Activated CD8-positive, alpha-beta T cell treated with anti-CD3 and anti-CD28 coated beads, Interleukin-2, amount 10 ng/mL, durations not matched to agents 7 days and 5 days (primary cell): ENCODE measurements at regions not wholly inside any gene's neighbourhood (a gene's known extent, or its start where the extent isn't known, plus 50 kb on each side); places are given as distances from the start of the nearest gene placed in this dataset.

ENCODE experiments used
- ATAC-seq: fragments of 150-1000 bp; cut with Tn5 transposase; one replicate; pipeline ENCODE4 v1.10.0; 2021; ENCODE audit warnings: moderate library complexity
- CTCF ChIA-PET: fragments of 350-600 bp; sonication (Branson Sonifier 250); formaldehyde crosslinking; loops from one replicate; lab custom pipeline; 2021; ENCODE audit warnings: antibody characterized with exemption; lab: Charles Lee
- POLR2A ChIA-PET: fragments of 350-600 bp; sonication (Branson Sonifier 250); formaldehyde crosslinking; loops from one replicate; lab custom pipeline; 2021; ENCODE audit warnings: antibody characterized with exemption; lab: Charles Lee
- DNase-seq: peaks from one replicate; pipeline ENCODE4 v3.0.0-alpha.2; 2020
- H3K27ac Mint-ChIP-seq: one replicate; pipeline ENCODE4 v1.8.0; 2021; ENCODE audit warnings: mild to moderate bottlenecking, mixed read lengths
- H3K27me3 Mint-ChIP-seq: one replicate; pipeline ENCODE4 v1.8.0; 2021; ENCODE audit warnings: low read depth, mixed read lengths
- H3K36me3 Mint-ChIP-seq: one replicate; pipeline ENCODE4 v1.8.0; 2021; ENCODE audit warnings: low read depth, mixed read lengths
- H3K4me1 Mint-ChIP-seq: one replicate; pipeline ENCODE4 v1.8.0; 2021; ENCODE audit warnings: low read depth, mixed read lengths
- H3K4me3 Mint-ChIP-seq: one replicate; pipeline ENCODE4 v1.8.0; 2021; ENCODE audit warnings: mild to moderate bottlenecking, mixed read lengths
- H3K9me3 Mint-ChIP-seq: one replicate; pipeline ENCODE4 v1.8.0; 2022; ENCODE audit warnings: mixed read lengths; ENCODE audit not compliant: insufficient read depth

- Mint-ChIP-seq H3K9me3 (no peaks in the 10 kb centered on the region), H3K27ac (no peak overlapping the region), H3K4me3 (no peak overlapping the region), H3K36me3 (no peaks in the 10 kb centered on the region), H3K4me1 (no peaks in the 10 kb centered on the region), H3K27me3 (no peaks in the 10 kb centered on the region)
- CTCF ChIA-PET = no interaction called here
- POLR2A ChIA-PET = no interaction called here
- no peak for ATAC-seq
- no peak for DNase-seq
Observed at GRCh38 chr10:85145966-85146365, 817.6 kb downstream of the CCSER2 start.

GRCh38 chr10:85147346-85148250, 819.2 kb downstream of the CCSER2 start:
- no peaks in the 10 kb centered on the region for H3K36me3 Mint-ChIP-seq
- POLR2A ChIA-PET = no interaction called here
- CTCF ChIA-PET = no interaction called here
- H3K4me3 Mint-ChIP-seq = no peak overlapping the region
- no peaks in the 10 kb centered on the region for H3K4me1 Mint-ChIP-seq
- ATAC-seq = no peak
- H3K9me3 Mint-ChIP-seq = no peaks in the 10 kb centered on the region
- H3K27me3 Mint-ChIP-seq = no peaks in the 10 kb centered on the region
- no peak for DNase-seq
- H3K27ac Mint-ChIP-seq = no peak overlapping the region

GRCh38 chr10:85148693-85149640, 820.6 kb downstream of the CCSER2 start:
- H3K27ac Mint-ChIP-seq = no peak overlapping the region
- H3K9me3 Mint-ChIP-seq = no peaks in the 10 kb centered on the region
- DNase-seq = no peak
- ChIA-PET CTCF (no interaction called here), POLR2A (no interaction called here)
- no peaks in the 10 kb centered on the region for H3K4me1 Mint-ChIP-seq
- no peak for ATAC-seq
- H3K36me3 Mint-ChIP-seq = no peaks in the 10 kb centered on the region
- no peaks in the 10 kb centered on the region for H3K27me3 Mint-ChIP-seq
- no peak overlapping the region for H3K4me3 Mint-ChIP-seq

GRCh38 chr10:85149766-85150165, 821.4 kb downstream of the CCSER2 start:
- no peak for DNase-seq
- no peak for ATAC-seq
- POLR2A ChIA-PET = no interaction called here
- CTCF ChIA-PET = no interaction called here
- Mint-ChIP-seq H3K27me3 (no peaks in the 10 kb centered on the region), H3K9me3 (no peaks in the 10 kb centered on the region), H3K4me1 (no peaks in the 10 kb centered on the region), H3K36me3 (no peaks in the 10 kb centered on the region), H3K4me3 (no peak overlapping the region), H3K27ac (no peak overlapping the region)

- CTCF ChIA-PET = no interaction called here
- Mint-ChIP-seq H3K9me3 (no peaks in the 10 kb centered on the region), H3K27me3 (no peaks in the 10 kb centered on the region), H3K36me3 (no peaks in the 10 kb centered on the region), H3K4me1 (no peaks in the 10 kb centered on the region), H3K27ac (no peak overlapping the region), H3K4me3 (no peak overlapping the region)
- no peak for ATAC-seq
- no peak for DNase-seq
- POLR2A ChIA-PET = no interaction called here
Observed at GRCh38 chr10:85151506-85151905, 823.1 kb downstream of the CCSER2 start.

- H3K27ac Mint-ChIP-seq = no peak overlapping the region
- no peak overlapping the region for H3K4me3 Mint-ChIP-seq
- DNase-seq = no peak
- no peaks in the 10 kb centered on the region for H3K36me3 Mint-ChIP-seq
- ChIA-PET POLR2A (no interaction called here), CTCF (no interaction called here)
- no peaks in the 10 kb centered on the region for H3K9me3 Mint-ChIP-seq
- no peak for ATAC-seq
- no peaks in the 10 kb centered on the region for H3K4me1 Mint-ChIP-seq
- no peaks in the 10 kb centered on the region for H3K27me3 Mint-ChIP-seq
Observed at GRCh38 chr10:85152496-85152895, 824.1 kb downstream of the CCSER2 start.

- H3K4me1 Mint-ChIP-seq = no peaks in the 10 kb centered on the region
- no peak overlapping the region for H3K27ac Mint-ChIP-seq
- CTCF ChIA-PET = no interaction called here
- DNase-seq (no peak), ATAC-seq (no peak)
- H3K4me3 Mint-ChIP-seq = no peak overlapping the region
- POLR2A ChIA-PET = no interaction called here
- H3K9me3 Mint-ChIP-seq = no peaks in the 10 kb centered on the region
- H3K36me3 Mint-ChIP-seq = no peaks in the 10 kb centered on the region
- H3K27me3 Mint-ChIP-seq = no peaks in the 10 kb centered on the region
Observed at GRCh38 chr10:85152911-85153310, 824.5 kb downstream of the CCSER2 start.

- no peaks in the 10 kb centered on the region for H3K27me3 Mint-ChIP-seq
- ATAC-seq (no peak), DNase-seq (no peak)
- H3K4me1 Mint-ChIP-seq = no peaks in the 10 kb centered on the region
- no peak overlapping the region for H3K27ac Mint-ChIP-seq
- H3K36me3 Mint-ChIP-seq = no peaks in the 10 kb centered on the region
- POLR2A ChIA-PET = no interaction called here
- H3K4me3 Mint-ChIP-seq = no peak overlapping the region
- CTCF ChIA-PET = no interaction called here
- peaks cover 4% of the 10 kb centered on the region for H3K9me3 Mint-ChIP-seq
Observed at GRCh38 chr10:85157206-85157605, 828.8 kb downstream of the CCSER2 start.

- no peaks in the 10 kb centered on the region for H3K9me3 Mint-ChIP-seq
- no peaks in the 10 kb centered on the region for H3K27me3 Mint-ChIP-seq
- DNase-seq (no peak), ATAC-seq (no peak)
- no peaks in the 10 kb centered on the region for H3K4me1 Mint-ChIP-seq
- no peak overlapping the region for H3K4me3 Mint-ChIP-seq
- ChIA-PET CTCF (no interaction called here), POLR2A (no interaction called here)
- H3K36me3 Mint-ChIP-seq = no peaks in the 10 kb centered on the region
- no peak overlapping the region for H3K27ac Mint-ChIP-seq
Observed at GRCh38 chr10:85168243-85168642, 839.9 kb downstream of the CCSER2 start.

GRCh38 chr10:85170026-85170425, 841.6 kb downstream of the CCSER2 start:
- ChIA-PET POLR2A (no interaction called here), CTCF (no interaction called here)
- no peaks in the 10 kb centered on the region for H3K36me3 Mint-ChIP-seq
- no peaks in the 10 kb centered on the region for H3K4me1 Mint-ChIP-seq
- DNase-seq (no peak), ATAC-seq (no peak)
- H3K27ac Mint-ChIP-seq = no peak overlapping the region
- no peaks in the 10 kb centered on the region for H3K9me3 Mint-ChIP-seq
- H3K4me3 Mint-ChIP-seq = no peak overlapping the region
- H3K27me3 Mint-ChIP-seq = no peaks in the 10 kb centered on the region

- CTCF ChIA-PET = no interaction called here
- H3K36me3 Mint-ChIP-seq = no peaks in the 10 kb centered on the region
- H3K9me3 Mint-ChIP-seq = no peaks in the 10 kb centered on the region
- DNase-seq (no peak), ATAC-seq (no peak)
- H3K27ac Mint-ChIP-seq = no peak overlapping the region
- no peaks in the 10 kb centered on the region for H3K4me1 Mint-ChIP-seq
- H3K4me3 Mint-ChIP-seq = no peak overlapping the region
- POLR2A ChIA-PET = no interaction called here
- H3K27me3 Mint-ChIP-seq = no peaks in the 10 kb centered on the region
Observed at GRCh38 chr10:85175635-85176034, 847.2 kb downstream of the CCSER2 start.

GRCh38 chr10:85177767-85178166, 849.4 kb downstream of the CCSER2 start:
- ChIA-PET CTCF (no interaction called here), POLR2A (no interaction called here)
- H3K27ac Mint-ChIP-seq = no peak overlapping the region
- H3K4me1 Mint-ChIP-seq = no peaks in the 10 kb centered on the region
- H3K4me3 Mint-ChIP-seq = no peak overlapping the region
- no peaks in the 10 kb centered on the region for H3K9me3 Mint-ChIP-seq
- H3K36me3 Mint-ChIP-seq = no peaks in the 10 kb centered on the region
- H3K27me3 Mint-ChIP-seq = no peaks in the 10 kb centered on the region
- ATAC-seq (no peak), DNase-seq (no peak)
